A673 (cell line): ENCODE measurements at regions not wholly inside any gene's neighbourhood (a gene's known extent, or its start where the extent isn't known, plus 50 kb on each side); places are given as distances from the start of the nearest gene placed in this dataset.

ENCODE experiments used
- BruUV-seq: library from RNA; stranded (reverse); fragments of 400-500 nt; replicated peaks from 2 replicates; lab custom pipeline; 2021; lab: Mats Ljungman, UMichigan
- CTCF ChIA-PET: fragments of 300-600 bp; sonication (Branson Sonifier 250); formaldehyde crosslinking; loops from one replicate; lab custom pipeline; 2022; ENCODE audit warnings: antibody characterized with exemption; lab: Charles Lee
- POLR2A ChIA-PET: fragments of 300-600 bp; sonication (Branson Sonifier 250); formaldehyde crosslinking; loops from one replicate; lab custom pipeline; 2022; ENCODE audit warnings: antibody characterized with exemption; ENCODE audit not compliant: low non-redundant PET; lab: Charles Lee
- DNase-seq: peaks from one replicate; pipeline ENCODE4 v3.0.0-alpha.2; 2015; ENCODE audit warnings: low spot score
- H3K27ac ChIP-seq: fragments of 200-600 bp; sonication (generic); 2 replicates; pipeline ENCODE4 v1.5.1; 2016; ENCODE audit warnings: mixed run types, low read depth, mild to moderate bottlenecking, mixed read lengths, antibody characterized with exemption, low read length; ENCODE audit not compliant: poor library complexity, severe bottlenecking
- H3K27me3 ChIP-seq: fragments of 200-600 bp; sonication (generic); replicated peaks from 2 replicates; pipeline ENCODE4 v1.6.1; 2017; ENCODE audit warnings: mixed run types, low read depth, mild to moderate bottlenecking, mixed read lengths, antibody characterized with exemption, low read length; ENCODE audit not compliant: insufficient read depth, poor library complexity
- H3K36me3 ChIP-seq: fragments of 200-600 bp; sonication (generic); 2 replicates; pipeline ENCODE4 v1.6.1; 2016; ENCODE audit warnings: mixed run types, mild to moderate bottlenecking, mixed read lengths, antibody characterized with exemption, low read length; ENCODE audit not compliant: insufficient read depth, poor library complexity, severe bottlenecking
- H3K4me1 ChIP-seq: fragments of 200-600 bp; sonication (generic); 2 replicates; pipeline ENCODE4 v1.6.1; 2017; ENCODE audit warnings: mixed run types, mild to moderate bottlenecking, mixed read lengths, antibody characterized with exemption, low read length; ENCODE audit not compliant: insufficient read depth, poor library complexity, severe bottlenecking
- H3K4me3 ChIP-seq: fragments of 200-600 bp; sonication (generic); 2 replicates; pipeline ENCODE4 v1.5.1; 2016; ENCODE audit warnings: low read depth, mixed run types, mild to moderate bottlenecking, mixed read lengths, low read length; ENCODE audit not compliant: poor library complexity, severe bottlenecking
- H3K9me3 ChIP-seq: fragments of 200-600 bp; sonication (generic); 2 replicates; pipeline ENCODE4 v1.6.1; 2016; ENCODE audit warnings: mixed run types, low read depth, mild to moderate bottlenecking, mixed read lengths, antibody characterized with exemption, low read length; ENCODE audit not compliant: poor library complexity, severe bottlenecking
- CTCF ChIP-seq: fragments of 300-800, 200-600 bp; sonication (generic); conservative IDR thresholded peaks from 2 replicates; pipeline ENCODE4 v1.5.1; 2017; ENCODE audit warnings: low read depth, mild to moderate bottlenecking, antibody characterized with exemption, low read length, moderate library complexity, mixed read lengths
- EZH2 ChIP-seq: fragments of 200-600 bp; sonication (generic); IDR thresholded peaks from 2 replicates; pipeline ENCODE4 v1.6.1; 2017; ENCODE audit warnings: borderline replicate concordance, low read depth, mild to moderate bottlenecking, mixed read lengths, antibody characterized with exemption, low read length; ENCODE audit not compliant: poor library complexity, severe bottlenecking
- intact Hi-C: fragments of 100-400 bp; cut with micrococcal nuclease; formaldehyde crosslinking; loops from one replicate; pipeline ENCODE4 v1.10.0; 2022; ENCODE audit not compliant: unreplicated experiment

GRCh38 chr6:102832021-102832420 lies 1438.5 kb downstream of the GRIK2 start:
- Histone ChIP-seq H3K9me3 (no peaks in the 10 kb centered on the region), H3K27ac (no peak overlapping the region), H3K36me3 (no peaks in the 10 kb centered on the region), H3K27me3 (no peaks in the 10 kb centered on the region), H3K4me1 (no peaks in the 10 kb centered on the region), H3K4me3 (no peak overlapping the region)
- POLR2A ChIA-PET: no interaction called here
- DNase-seq: no peak
- BruUV-seq: no TSS peak
- intact Hi-C loops: no loop called here
- TF ChIP-seq CTCF: no peak
- no peak for TF ChIP-seq EZH2
- CTCF ChIA-PET: no interaction called here

- H3K27me3 ChIP-seq: no peaks in the 10 kb centered on the region
- no peaks in the 10 kb centered on the region for H3K4me1 ChIP-seq
- H3K4me3 ChIP-seq: no peak overlapping the region
- TF ChIP-seq EZH2 (no peak), CTCF (no peak)
- no peak overlapping the region for H3K27ac ChIP-seq
- intact Hi-C loops: no loop called here
- H3K36me3 ChIP-seq: no peaks in the 10 kb centered on the region
- no peaks in the 10 kb centered on the region for H3K9me3 ChIP-seq
- no peak for DNase-seq
- CTCF ChIA-PET: no interaction called here
- POLR2A ChIA-PET: interaction anchor here (0.7 kb wide), 1 partner anchor 55 kb away, joined by 3 read pairs; no protein-coding TSS in a partner anchor
- BruUV-seq: no TSS peak
Observed at GRCh38 chr6:102820098-102820497, 1426.6 kb downstream of the GRIK2 start.

- Histone ChIP-seq H3K27me3 (no peaks in the 10 kb centered on the region), H3K4me3 (no peak overlapping the region), H3K27ac (no peak overlapping the region), H3K4me1 (no peaks in the 10 kb centered on the region), H3K36me3 (no peaks in the 10 kb centered on the region), H3K9me3 (no peaks in the 10 kb centered on the region)
- ChIA-PET POLR2A (no interaction called here), CTCF (no interaction called here)
- no TSS peak for BruUV-seq
- intact Hi-C loops: no loop called here
- no peak for DNase-seq
- TF ChIP-seq EZH2: no peak
- TF ChIP-seq CTCF: no peak
Observed at GRCh38 chr6:102815207-102815606, 1421.7 kb downstream of the GRIK2 start.
